ENCODE measurements at regions not wholly inside any gene's neighbourhood (a gene's known extent, or its start where the extent isn't known, plus 50 kb on each side); places are given as distances from the start of the nearest gene placed in this dataset.

GRCh38 chr2:49686897-49687442 lies 532.7 kb upstream of the FSHR start:
- no peak overlapping the region for H3K27ac ChIP-seq (ENCODE audit: low read depth)
- Mint-ChIP-seq H3K4me1 (peaks cover 5% of the 10 kb centered on the region; the same call in 2 of the 3 replicates), H3K9me3 (no peaks in the 10 kb centered on the region), H3K36me3 (ENCODE audit: low read depth) (no peaks in the 10 kb centered on the region), H3K27ac (no peak overlapping the region), H3K4me3 (no peak overlapping the region), H3K27me3 (ENCODE audit: insufficient read depth, low read depth, poor library complexity) (no peaks in the 10 kb centered on the region)
- H3K36me3 ChIP-seq (ENCODE audit: insufficient read depth), result no peaks in the 10 kb centered on the region
- H3K4me1 ChIP-seq (ENCODE audit: insufficient read depth), result no peaks in the 10 kb centered on the region
- no peaks in the 10 kb centered on the region for H3F3A ChIP-seq (replicated peaks; ENCODE audit: low read depth)
- no peak overlapping the region for H2AFZ ChIP-seq
- no peaks in the 10 kb centered on the region for H3K79me2 ChIP-seq (replicated peaks; ENCODE audit: insufficient read depth)
- DNase-seq (ENCODE audit: low spot score), result no peak
- no peak overlapping the region for H3K4me2 ChIP-seq
- no peak overlapping the region for H3K4me3 ChIP-seq
- no peaks in the 10 kb centered on the region for H3K27me3 ChIP-seq (ENCODE audit: insufficient read depth)
- no peaks in the 10 kb centered on the region for H4K20me1 ChIP-seq (replicated peaks; ENCODE audit: insufficient read depth)
- H3K9me2 ChIP-seq (ENCODE audit: insufficient read depth), result no peaks in the 10 kb centered on the region
- ATAC-seq, result no peak
- TF ChIP-seq CTCF (conservative IDR thresholded peaks at IDR 0.05; ENCODE audit: low read depth in 2 of 2) (no peak), NANOG (IDR thresholded peaks at IDR 0.05; ENCODE audit: borderline replicate concordance) (no peak), EZH2phosphoT487 (IDR thresholded peaks at IDR 0.05; ENCODE audit: unreplicated experiment) (no peak), ZNF114 (CRISPR knock-in tag; IDR thresholded peaks at IDR 0.05) (no peak), ETS1 (IDR thresholded peaks at IDR 0.05) (no peak), POLR2AphosphoS5 (IDR thresholded peaks at IDR 0.05; ENCODE audit: low read depth) (no peak), STAT1 (IDR thresholded peaks at IDR 0.05; ENCODE audit: unreplicated experiment) (no peak), ZNF331 (CRISPR knock-in tag; IDR thresholded peaks at IDR 0.05; ENCODE audit: low read depth) (no peak), JUNB (IDR thresholded peaks at IDR 0.05; ENCODE audit: unreplicated experiment) (no peak), ZNF462 (CRISPR knock-in tag; IDR thresholded peaks at IDR 0.05) (no peak), CREB1 (CRISPR knock-in tag; IDR thresholded peaks at IDR 0.05; ENCODE audit: low read depth) (no peak), EZH2 (IDR thresholded peaks at IDR 0.05; ENCODE audit: low read depth, unreplicated experiment) (no peak), REST (IDR thresholded peaks at IDR 0.05; ENCODE audit: unreplicated experiment) (no peak)

Data from GM23338 (cell line).